ENCODE measurements at regions not wholly inside any gene's neighbourhood (a gene's known extent, or its start where the extent isn't known, plus 50 kb on each side); places are given as distances from the start of the nearest gene placed in this dataset.

- Histone ChIP-seq H3K14ac (ENCODE audit: insufficient read depth, low read length) (no peak overlapping the region; the same call in 1 of the 2 replicates), H2BK20ac (ENCODE audit: low read depth, low read length, poor library complexity, severe bottlenecking) (no peak overlapping the region), H4K5ac (ENCODE audit: insufficient read length, low read depth, low read length) (no peak overlapping the region), H4K91ac (ENCODE audit: insufficient read length, low read depth, low read length) (no peak overlapping the region), H2BK12ac (ENCODE audit: insufficient read length, low read depth, low read length) (no peak overlapping the region), H3K23me2 (ENCODE audit: insufficient read length, low read depth, low read length, poor library complexity, severe bottlenecking) (no peaks in the 10 kb centered on the region), H3K4me2 (ENCODE audit: insufficient read depth, insufficient read length, low read length) (no peak overlapping the region), H3K27ac (ENCODE audit: insufficient read length, low read depth, low read length) (no peak overlapping the region), H3K79me2 (ENCODE audit: insufficient read depth, low read length) (no peaks in the 10 kb centered on the region), H3K27me3 (ENCODE audit: insufficient read depth, low read length) (no peaks in the 10 kb centered on the region), H3T11ph (ENCODE audit: low read length) (no peak overlapping the region), H2BK15ac (ENCODE audit: low read depth, low read length) (no peak overlapping the region), H3K18ac (ENCODE audit: insufficient read length, low read depth, low read length) (no peak overlapping the region), H2AK5ac (ENCODE audit: insufficient read length, low read length) (no peak overlapping the region), H3K23ac (ENCODE audit: insufficient read length, low read depth, low read length) (no peak overlapping the region), H3K56ac (ENCODE audit: insufficient read length, low read depth, low read length) (no peak overlapping the region), H3K9me3 (ENCODE audit: control insufficient read depth, low read depth, low read length) (no peaks in the 10 kb centered on the region), H3K4ac (ENCODE audit: low read depth, low read length) (no peak overlapping the region), H3K79me1 (ENCODE audit: insufficient read depth, low read depth, low read length, poor library complexity, severe bottlenecking) (no peaks in the 10 kb centered on the region), H2BK5ac (ENCODE audit: insufficient read length, low read length) (no peak overlapping the region), H2BK120ac (ENCODE audit: low read depth, low read length, poor library complexity, severe bottlenecking) (no peak overlapping the region), H3K9ac (ENCODE audit: extremely low read depth, insufficient read length, low read length) (no peak overlapping the region), H3K4me1 (ENCODE audit: insufficient read depth, low read length) (no peaks in the 10 kb centered on the region), H4K20me1 (ENCODE audit: control insufficient read depth, insufficient read depth, insufficient read length) (no peaks in the 10 kb centered on the region), H2AFZ (ENCODE audit: low read length) (no peak overlapping the region), H4K8ac (replicated peaks; ENCODE audit: insufficient read length, low read depth, low read length) (no peak overlapping the region)
- TF ChIP-seq, protein P1, sequence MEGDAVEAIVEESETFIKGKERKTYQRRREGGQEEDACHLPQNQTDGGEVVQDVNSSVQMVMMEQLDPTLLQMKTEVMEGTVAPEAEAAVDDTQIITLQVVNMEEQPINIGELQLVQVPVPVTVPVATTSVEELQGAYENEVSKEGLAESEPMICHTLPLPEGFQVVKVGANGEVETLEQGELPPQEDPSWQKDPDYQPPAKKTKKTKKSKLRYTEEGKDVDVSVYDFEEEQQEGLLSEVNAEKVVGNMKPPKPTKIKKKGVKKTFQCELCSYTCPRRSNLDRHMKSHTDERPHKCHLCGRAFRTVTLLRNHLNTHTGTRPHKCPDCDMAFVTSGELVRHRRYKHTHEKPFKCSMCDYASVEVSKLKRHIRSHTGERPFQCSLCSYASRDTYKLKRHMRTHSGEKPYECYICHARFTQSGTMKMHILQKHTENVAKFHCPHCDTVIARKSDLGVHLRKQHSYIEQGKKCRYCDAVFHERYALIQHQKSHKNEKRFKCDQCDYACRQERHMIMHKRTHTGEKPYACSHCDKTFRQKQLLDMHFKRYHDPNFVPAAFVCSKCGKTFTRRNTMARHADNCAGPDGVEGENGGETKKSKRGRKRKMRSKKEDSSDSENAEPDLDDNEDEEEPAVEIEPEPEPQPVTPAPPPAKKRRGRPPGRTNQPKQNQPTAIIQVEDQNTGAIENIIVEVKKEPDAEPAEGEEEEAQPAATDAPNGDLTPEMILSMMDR (conservative IDR thresholded peaks at IDR 0.05), result no peak
- DNase-seq, result no peak
- no CpG with 5 or more reads among the region's 9 CpGs for WGBS (ENCODE audit: extremely low coverage, insufficient read length, low lambda C conversion rate)
- Mint-ChIP-seq H3K4me3 (no peak overlapping the region), H3K27me3 (ENCODE audit: low read depth) (no peaks in the 10 kb centered on the region; the same call in none of the 2 replicates), H3K4me1 (no peaks in the 10 kb centered on the region), H3K27ac (peak overlapping the region in 1 of 3 experiments; percentile 33; a peak in 1 of 7 replicates), H3K36me3 (ENCODE audit: insufficient read depth in 1 of 3, low read depth in 3 of 3) (no peaks in the 10 kb centered on the region; a peak in 1 of 7 replicates), H3K9me3 (peaks cover 0 to under 1% of the 10 kb centered on the region in 2 experiments; a peak in 1 of 5 replicates)
Observed at GRCh38 chr19:30744741-30745475, 372.7 kb downstream of the ZNF536 start.

Measured in H9 (cell line).